ENCODE measurements at regions not wholly inside any gene's neighbourhood (a gene's known extent, or its start where the extent isn't known, plus 50 kb on each side); places are given as distances from the start of the nearest gene placed in this dataset.

DNA sequence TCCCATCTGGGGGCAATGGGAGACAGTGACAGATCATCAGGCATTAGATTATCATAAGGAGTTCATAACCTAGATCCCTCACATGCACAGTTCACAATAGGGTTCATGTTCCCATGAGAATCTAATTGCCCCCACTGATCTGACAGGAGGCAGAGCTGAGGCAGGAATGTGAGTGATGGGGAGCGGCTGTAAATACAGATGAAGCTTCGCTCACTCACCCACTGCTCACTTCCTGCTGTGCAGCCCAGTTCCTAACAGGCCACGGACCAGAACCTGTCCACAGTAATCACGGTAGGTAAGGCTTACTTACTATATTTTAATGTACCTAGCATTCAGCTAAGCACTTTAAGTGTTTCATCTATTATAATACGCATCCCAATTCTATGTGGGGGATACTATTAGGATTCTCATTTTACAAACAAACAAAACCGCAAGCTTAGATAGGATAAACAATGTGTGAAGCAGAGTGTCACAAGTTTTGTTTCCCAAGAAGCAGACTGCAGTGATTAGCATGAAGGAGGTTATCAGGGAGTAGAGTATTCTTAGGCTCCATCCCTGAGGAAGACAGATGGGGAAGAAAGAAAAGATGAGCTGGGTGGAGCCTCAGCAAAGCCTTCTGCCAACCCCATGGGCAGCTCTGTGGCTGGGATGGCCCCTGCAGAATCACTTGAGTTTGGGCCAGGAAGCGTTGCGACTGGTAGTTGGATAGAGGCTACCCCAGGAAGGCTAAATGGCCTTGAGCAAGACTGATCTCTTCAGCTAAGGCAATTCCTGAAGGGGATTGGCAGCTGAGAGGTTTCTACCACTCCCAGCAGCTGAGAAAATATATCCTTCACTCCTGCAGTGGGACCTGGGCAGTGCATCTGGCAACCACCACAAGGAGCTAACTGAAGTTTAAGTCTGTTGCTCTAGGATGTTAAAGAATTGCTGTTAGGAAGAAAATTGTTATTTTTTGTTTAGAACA is 133.1 kb downstream of the MREG start:
- CTCF ChIA-PET: interaction anchor here (1.4 kb wide), 1 partner anchor 52 kb away, joined by 6 read pairs; no protein-coding TSS in a partner anchor
- Histone ChIP-seq H3K36me3 (ENCODE audit: control insufficient read depth, insufficient read depth, low read length) (no peaks in the 10 kb centered on the region), H3K27me3 (ENCODE audit: control insufficient read depth, insufficient read depth, low read length) (no peaks in the 10 kb centered on the region), H3K4me3 (ENCODE audit: low read depth, low read length) (no peak overlapping the region)
- POLR2A ChIA-PET: interaction anchor here (0.5 kb wide), 1 partner anchor 352 kb away, joined by 5 read pairs; no protein-coding TSS in a partner anchor
- no peak for DNase-seq (ENCODE audit: low read depth)
- TF ChIP-seq, protein P1, sequence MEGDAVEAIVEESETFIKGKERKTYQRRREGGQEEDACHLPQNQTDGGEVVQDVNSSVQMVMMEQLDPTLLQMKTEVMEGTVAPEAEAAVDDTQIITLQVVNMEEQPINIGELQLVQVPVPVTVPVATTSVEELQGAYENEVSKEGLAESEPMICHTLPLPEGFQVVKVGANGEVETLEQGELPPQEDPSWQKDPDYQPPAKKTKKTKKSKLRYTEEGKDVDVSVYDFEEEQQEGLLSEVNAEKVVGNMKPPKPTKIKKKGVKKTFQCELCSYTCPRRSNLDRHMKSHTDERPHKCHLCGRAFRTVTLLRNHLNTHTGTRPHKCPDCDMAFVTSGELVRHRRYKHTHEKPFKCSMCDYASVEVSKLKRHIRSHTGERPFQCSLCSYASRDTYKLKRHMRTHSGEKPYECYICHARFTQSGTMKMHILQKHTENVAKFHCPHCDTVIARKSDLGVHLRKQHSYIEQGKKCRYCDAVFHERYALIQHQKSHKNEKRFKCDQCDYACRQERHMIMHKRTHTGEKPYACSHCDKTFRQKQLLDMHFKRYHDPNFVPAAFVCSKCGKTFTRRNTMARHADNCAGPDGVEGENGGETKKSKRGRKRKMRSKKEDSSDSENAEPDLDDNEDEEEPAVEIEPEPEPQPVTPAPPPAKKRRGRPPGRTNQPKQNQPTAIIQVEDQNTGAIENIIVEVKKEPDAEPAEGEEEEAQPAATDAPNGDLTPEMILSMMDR (IDR thresholded peaks at IDR 0.05; ENCODE audit: insufficient read depth, low read depth, low read length): no peak

DNA sequence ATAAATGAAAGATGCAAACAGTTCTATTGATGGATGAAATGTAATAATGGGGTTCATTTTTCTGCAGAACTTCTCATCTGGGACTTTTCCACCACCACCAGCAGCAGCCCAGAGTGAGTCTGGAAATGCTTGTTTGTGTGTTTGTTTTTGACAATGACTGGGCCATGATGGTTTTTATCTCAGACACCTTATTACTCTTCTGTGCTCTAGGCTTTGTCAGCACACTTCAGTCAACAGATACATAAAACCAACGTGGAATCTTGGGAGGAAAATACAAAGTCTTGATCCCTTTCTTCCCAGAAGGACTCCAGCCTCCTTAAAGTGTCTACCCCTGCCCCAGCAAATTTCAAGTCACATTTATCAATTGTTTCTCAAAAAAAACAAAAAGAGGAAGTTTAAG is 134.0 kb downstream of the MREG start:
- DNase-seq (ENCODE audit: low read depth): no peak
- Histone ChIP-seq H3K4me3 (ENCODE audit: low read depth, low read length) (no peak overlapping the region), H3K36me3 (ENCODE audit: control insufficient read depth, insufficient read depth, low read length) (no peaks in the 10 kb centered on the region), H3K27me3 (ENCODE audit: control insufficient read depth, insufficient read depth, low read length) (no peaks in the 10 kb centered on the region)
- ChIA-PET POLR2A (no interaction called here), CTCF (no interaction called here)
- TF ChIP-seq, protein P1 (IDR thresholded peaks at IDR 0.05; ENCODE audit: insufficient read depth, low read depth, low read length): no peak

DNA sequence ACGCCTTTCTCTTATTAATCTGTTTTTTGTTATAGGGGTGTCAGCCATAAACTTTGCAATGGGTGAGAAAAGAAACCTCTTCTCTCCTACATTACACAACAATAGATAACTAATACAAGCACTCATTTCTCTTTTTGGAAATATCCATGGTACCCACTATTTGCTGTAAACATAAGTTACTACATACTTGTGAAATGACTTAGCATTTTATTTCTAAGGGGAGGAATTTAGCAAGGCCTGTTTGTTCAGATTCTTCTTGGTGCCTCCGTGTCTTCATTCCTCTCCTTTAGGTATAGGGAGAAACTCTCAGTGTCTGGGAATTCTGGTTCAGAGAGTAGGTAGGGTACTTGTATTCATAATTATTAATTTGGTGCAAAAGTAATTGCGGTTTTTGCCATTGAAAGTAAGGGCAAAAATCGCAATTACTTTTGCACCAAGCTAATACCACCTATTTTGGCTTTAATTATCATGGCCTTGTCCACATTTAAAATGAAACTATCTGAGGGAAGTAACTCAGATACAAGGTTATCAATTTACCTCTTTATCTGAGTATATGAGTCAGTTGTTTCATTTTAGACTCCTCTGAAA is 134.8 kb downstream of the MREG start:
- Histone ChIP-seq H3K4me3 (ENCODE audit: low read depth, low read length) (no peak overlapping the region), H3K36me3 (ENCODE audit: control insufficient read depth, insufficient read depth, low read length) (no peaks in the 10 kb centered on the region), H3K27me3 (ENCODE audit: control insufficient read depth, insufficient read depth, low read length) (no peaks in the 10 kb centered on the region)
- DNase-seq (ENCODE audit: low read depth): peak; percentile 81
- ChIA-PET POLR2A (no interaction called here), CTCF (no interaction called here)
- TF ChIP-seq, protein P1 (IDR thresholded peaks at IDR 0.05; ENCODE audit: insufficient read depth, low read depth, low read length): no peak

DNA sequence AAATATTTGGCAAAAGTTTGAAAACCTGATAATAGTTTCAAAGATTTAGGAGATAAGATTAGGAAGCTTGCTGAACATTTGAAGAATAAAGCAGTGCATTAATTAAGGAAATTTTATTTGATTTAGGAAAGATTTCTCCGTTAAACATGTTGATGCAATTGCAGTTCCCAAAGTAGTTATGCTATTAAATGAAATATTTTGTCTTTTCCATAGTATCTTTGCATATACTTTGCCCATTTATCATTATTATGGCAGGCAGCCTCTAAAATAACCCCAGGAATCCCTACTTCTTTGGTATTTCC is 136.5 kb downstream of the MREG start:
- TF ChIP-seq, protein P1 (IDR thresholded peaks at IDR 0.05; ENCODE audit: insufficient read depth, low read depth, low read length): no peak
- Histone ChIP-seq H3K4me3 (ENCODE audit: low read depth, low read length) (no peak overlapping the region), H3K36me3 (ENCODE audit: control insufficient read depth, insufficient read depth, low read length) (no peaks in the 10 kb centered on the region), H3K27me3 (ENCODE audit: control insufficient read depth, insufficient read depth, low read length) (no peaks in the 10 kb centered on the region)
- ChIA-PET POLR2A (no interaction called here), CTCF (interaction anchor here (1.2 kb wide), 1 partner anchor 36 kb away, joined by 4 read pairs; no protein-coding TSS in a partner anchor)
- DNase-seq (ENCODE audit: low read depth): no peak

DNA sequence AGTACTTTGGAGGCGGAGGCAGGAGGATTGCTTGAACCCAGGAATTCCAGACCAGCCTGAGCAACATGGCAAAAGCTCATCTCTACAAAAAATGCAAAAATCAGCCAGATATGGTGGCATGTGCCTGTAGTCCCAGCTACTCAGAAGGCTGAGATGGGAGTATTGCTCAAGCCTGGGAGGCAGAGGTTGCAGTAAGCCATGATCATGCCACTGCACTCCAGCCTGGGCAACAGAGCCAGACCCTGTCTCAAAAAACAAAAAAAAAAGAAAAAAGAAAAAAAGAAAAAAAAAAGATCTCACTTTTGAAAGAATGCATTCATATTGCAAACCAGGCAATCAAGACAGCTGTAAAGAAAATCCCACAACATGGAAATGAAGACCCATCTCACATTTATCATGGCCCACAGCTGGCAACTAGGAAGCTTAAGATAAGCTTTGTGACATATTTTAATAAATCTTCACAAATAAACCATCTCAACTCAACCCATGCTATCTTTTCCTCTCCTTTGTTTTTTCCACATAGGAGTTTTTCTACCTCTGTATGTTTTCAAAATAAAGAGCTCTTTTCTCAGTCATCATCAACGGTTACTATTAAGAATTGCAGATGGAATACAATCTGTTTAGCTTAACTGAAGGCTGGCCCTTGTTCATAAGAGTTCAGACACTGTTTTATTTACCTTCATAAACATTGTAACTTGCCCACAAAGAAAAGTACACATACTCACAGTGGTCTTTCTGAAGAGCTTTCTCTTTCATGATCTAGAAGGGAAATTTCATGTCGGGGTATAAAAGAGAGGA is 137.0 kb downstream of the MREG start:
- TF ChIP-seq, protein P1 (IDR thresholded peaks at IDR 0.05; ENCODE audit: insufficient read depth, low read depth, low read length): no peak
- CTCF ChIA-PET: interaction anchor here (1.2 kb wide), 1 partner anchor 37 kb away, joined by 4 read pairs; no protein-coding TSS in a partner anchor
- DNase-seq (ENCODE audit: low read depth): no peak
- no peaks in the 10 kb centered on the region for H3K27me3 ChIP-seq (ENCODE audit: control insufficient read depth, insufficient read depth, low read length)
- POLR2A ChIA-PET: interaction anchor here (0.8 kb wide), 1 partner anchor 23 kb away, joined by 8 read pairs; no protein-coding TSS in a partner anchor
- no peaks in the 10 kb centered on the region for H3K36me3 ChIP-seq (ENCODE audit: control insufficient read depth, insufficient read depth, low read length)
- H3K4me3 ChIP-seq (ENCODE audit: low read depth, low read length): no peak overlapping the region

Data from BJ (cell line).